Dendritic cell treated with granulocyte-macrophage colony-stimulating factor and Interleukin-4, amounts not matched to agents 40 ng/mL and 50 ng/mL, for 4 days (primary cell): ENCODE measurements at regions not wholly inside any gene's neighbourhood (a gene's known extent, or its start where the extent isn't known, plus 50 kb on each side); places are given as distances from the start of the nearest gene placed in this dataset.

ENCODE experiments used
- H3K27ac Mint-ChIP-seq: one replicate; pipeline ENCODE4 v1.8.0; 2022; ENCODE audit warnings: mild to moderate bottlenecking, mixed read lengths
- H3K27me3 Mint-ChIP-seq: one replicate; pipeline ENCODE4 v1.8.0; 2022; ENCODE audit warnings: mild to moderate bottlenecking, mixed read lengths
- H3K36me3 Mint-ChIP-seq: one replicate; pipeline ENCODE4 v1.8.0; 2022; ENCODE audit warnings: low read depth, mixed read lengths
- H3K4me1 Mint-ChIP-seq: one replicate; pipeline ENCODE4 v1.8.0; 2022; ENCODE audit warnings: low read depth, mixed read lengths
- H3K4me3 Mint-ChIP-seq: one replicate; pipeline ENCODE4 v1.8.0; 2022; ENCODE audit warnings: mild to moderate bottlenecking, moderate library complexity, mixed read lengths
- H3K9me3 Mint-ChIP-seq: one replicate; pipeline ENCODE4 v1.8.0; 2022; ENCODE audit warnings: mixed read lengths
- intact Hi-C: fragments of 100-400 bp; cut with micrococcal nuclease; formaldehyde crosslinking; loops from one replicate; pipeline ENCODE4 v1.15.0; 2022

DNA sequence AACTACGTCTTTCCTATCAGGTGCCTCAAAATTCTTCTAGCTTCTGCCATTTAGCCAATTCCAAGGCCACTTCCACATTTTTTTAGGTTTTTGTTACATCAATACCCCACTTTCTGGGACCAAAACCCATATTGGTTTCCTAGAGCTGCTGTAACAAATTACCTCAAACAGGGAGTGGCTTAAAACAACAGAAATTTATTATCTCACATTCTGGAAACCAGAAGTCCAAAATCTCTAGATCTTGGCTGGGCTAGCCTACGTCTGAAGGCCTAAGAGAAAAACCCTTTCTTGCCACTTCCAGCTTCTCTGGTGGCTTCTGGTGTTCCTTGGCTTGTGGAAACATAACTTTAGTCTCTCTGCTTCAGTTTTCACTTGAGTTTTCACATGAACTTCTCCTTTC, 85.1 kb upstream of the BMPER start:
- Mint-ChIP-seq H3K36me3 (no peaks in the 10 kb centered on the region), H3K4me1 (no peaks in the 10 kb centered on the region), H3K27me3 (no peaks in the 10 kb centered on the region), H3K27ac (no peak overlapping the region), H3K9me3 (no peaks in the 10 kb centered on the region), H3K4me3 (no peak overlapping the region)
- intact Hi-C loops: no loop called here

DNA sequence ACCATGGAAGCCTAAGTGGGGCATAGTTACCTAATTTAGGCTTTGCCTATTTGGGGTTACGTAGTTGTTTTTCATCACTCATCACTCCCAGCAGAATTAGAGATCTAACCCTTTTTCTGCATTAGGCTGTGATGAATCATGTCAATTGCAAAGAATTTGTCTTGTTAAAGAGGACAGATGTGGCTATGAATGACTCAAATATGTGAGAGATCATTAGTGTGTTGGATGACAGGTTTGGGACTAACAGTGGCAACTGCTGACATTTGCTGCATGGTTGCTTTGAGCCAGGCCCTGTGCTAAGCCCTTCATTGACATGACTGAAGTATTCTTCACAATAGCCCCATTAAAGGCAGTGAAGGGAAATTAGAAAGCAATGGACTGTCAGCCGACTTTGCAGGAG, 83.4 kb upstream of the BMPER start:
- Mint-ChIP-seq H3K36me3 (no peaks in the 10 kb centered on the region), H3K27ac (no peak overlapping the region), H3K9me3 (no peaks in the 10 kb centered on the region), H3K27me3 (no peaks in the 10 kb centered on the region), H3K4me1 (no peaks in the 10 kb centered on the region), H3K4me3 (no peak overlapping the region)
- intact Hi-C loops: no loop called here

DNA sequence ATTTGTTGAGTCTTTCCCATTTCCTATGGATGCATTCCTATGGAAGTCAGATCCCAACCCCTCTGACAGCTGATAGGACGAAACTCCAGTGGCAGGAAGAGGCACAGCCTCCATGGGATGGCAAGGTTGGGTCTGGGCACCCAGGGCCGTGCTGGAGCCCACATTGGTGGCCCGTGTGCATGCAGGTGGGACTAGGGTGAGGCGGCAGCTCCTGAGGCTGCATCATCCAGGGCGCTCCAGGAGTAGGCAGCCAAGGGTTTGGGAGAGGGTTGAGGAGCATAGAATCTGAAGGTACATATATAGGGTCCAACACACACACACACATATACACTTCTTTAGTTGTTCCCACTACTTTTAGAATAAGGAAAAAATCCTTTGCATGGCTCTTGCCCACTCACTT, 81.4 kb upstream of the BMPER start:
- Mint-ChIP-seq H3K36me3 (no peaks in the 10 kb centered on the region), H3K9me3 (peaks cover 7% of the 10 kb centered on the region), H3K4me3 (no peak overlapping the region), H3K4me1 (no peaks in the 10 kb centered on the region), H3K27me3 (no peaks in the 10 kb centered on the region), H3K27ac (no peak overlapping the region)
- intact Hi-C loops: no loop called here

DNA sequence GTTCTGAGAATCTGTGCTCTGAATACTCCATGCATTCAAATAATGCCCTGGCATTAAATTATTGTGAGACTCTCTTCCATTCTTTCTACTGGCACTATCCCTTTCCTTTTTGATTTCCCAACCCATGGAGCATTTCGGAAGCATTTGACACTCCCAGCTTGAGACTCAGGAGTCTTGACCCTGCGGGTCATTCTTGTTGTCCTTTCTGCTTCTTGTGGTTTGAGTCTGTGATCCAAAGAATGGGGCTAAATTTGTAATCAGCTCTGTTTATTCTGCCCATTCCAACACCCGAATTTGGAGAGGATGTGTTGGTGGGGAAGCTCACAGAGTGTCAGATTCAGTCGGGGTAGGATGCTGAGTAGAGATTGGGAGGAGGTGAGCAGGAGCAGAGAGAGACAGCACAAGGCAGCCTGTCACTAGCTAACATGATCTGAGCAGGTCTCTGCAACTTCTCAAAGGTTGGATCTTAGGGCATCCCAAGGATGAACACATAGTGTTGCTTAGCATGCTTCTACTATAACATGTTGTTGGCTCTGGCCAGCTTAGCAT, 80.4 kb upstream of the BMPER start:
- intact Hi-C loops: no loop called here
- Mint-ChIP-seq H3K36me3 (no peaks in the 10 kb centered on the region), H3K9me3 (peaks cover 9% of the 10 kb centered on the region), H3K27me3 (no peaks in the 10 kb centered on the region), H3K4me3 (no peak overlapping the region), H3K4me1 (no peaks in the 10 kb centered on the region), H3K27ac (no peak overlapping the region)

DNA sequence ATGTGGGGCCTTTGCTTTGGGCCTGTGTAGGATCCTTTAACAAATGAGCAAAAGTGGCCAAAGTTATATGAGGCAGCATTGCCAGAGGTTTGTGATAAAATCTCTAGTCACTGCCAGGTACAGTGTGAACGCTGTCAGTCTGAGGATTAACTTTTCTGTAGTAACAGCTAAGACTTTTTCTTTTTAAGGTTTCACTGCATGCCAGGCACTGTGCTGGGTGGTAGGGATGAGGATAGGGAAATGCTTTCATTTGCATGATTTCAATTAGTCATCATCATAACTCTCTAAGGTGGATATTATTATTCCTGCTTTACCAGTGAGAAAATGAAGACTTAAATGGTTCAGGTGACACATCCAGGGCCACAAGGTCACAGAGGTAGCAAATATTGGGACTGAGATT, 79.7 kb upstream of the BMPER start:
- no peaks in the 10 kb centered on the region for H3K27me3 Mint-ChIP-seq
- no peak overlapping the region for H3K27ac Mint-ChIP-seq
- no peak overlapping the region for H3K4me3 Mint-ChIP-seq
- peaks cover 9% of the 10 kb centered on the region for H3K9me3 Mint-ChIP-seq
- H3K36me3 Mint-ChIP-seq: no peaks in the 10 kb centered on the region
- intact Hi-C loops: no loop called here
- no peaks in the 10 kb centered on the region for H3K4me1 Mint-ChIP-seq

DNA sequence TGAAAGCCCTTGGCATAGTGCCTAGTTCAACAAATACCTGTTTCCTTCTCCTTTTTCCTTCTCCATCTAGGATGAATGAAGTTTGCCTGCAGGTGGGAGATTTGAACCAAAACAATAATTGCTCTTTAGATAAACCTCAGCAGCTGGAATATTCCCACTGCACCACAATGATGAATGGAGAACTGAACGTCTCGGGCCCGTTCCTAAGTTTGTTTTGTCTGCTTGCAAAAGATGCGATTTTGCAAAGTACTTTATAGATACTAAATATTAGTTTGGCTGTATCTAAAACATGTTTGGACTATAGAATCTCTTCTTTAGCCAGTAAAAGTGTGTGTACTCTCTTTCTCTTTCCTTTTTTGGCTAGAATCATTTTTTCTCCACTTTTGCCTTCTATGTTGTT, 75.8 kb upstream of the BMPER start:
- intact Hi-C loops: no loop called here
- Mint-ChIP-seq H3K9me3 (peaks cover 9% of the 10 kb centered on the region), H3K27ac (no peak overlapping the region), H3K36me3 (no peaks in the 10 kb centered on the region), H3K4me1 (no peaks in the 10 kb centered on the region), H3K27me3 (no peaks in the 10 kb centered on the region), H3K4me3 (no peak overlapping the region)

DNA sequence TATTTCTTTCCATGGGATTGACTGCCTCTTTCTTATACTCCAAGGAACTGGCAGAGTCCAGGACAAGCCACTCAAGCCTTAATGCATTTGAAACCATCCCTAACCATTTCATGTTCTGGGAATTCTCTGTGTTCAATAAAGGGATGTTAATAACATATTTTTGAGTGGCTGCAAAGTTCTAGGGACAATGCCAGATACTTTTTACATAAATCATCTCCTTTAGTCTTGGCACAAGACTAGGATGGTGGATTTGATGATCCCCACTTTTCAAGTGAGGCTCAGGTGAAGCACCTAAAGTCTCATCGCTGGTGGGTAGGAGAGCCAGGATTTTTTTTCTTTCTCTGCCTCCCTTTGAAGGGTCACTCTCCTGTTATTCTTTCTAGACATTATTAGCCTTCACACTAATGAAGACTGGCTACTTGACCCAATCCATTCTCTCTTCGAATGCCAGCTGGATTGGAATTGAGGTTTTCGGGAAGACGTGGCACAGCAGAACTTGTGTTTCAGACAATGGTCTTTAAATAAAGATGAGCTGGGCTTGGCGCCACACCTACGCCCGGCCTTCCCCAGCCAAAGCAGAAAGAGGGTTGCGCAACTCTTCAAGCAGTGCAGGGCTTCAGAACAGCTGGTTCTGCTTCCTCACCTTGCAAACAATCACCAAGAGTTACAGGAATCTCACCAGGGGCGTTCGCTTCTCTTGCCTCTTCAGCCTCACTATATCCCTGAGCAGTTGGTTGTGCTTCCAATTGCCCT, 73.8 kb upstream of the BMPER start:
- intact Hi-C loops: no loop called here
- Mint-ChIP-seq H3K4me3 (no peak overlapping the region), H3K4me1 (no peaks in the 10 kb centered on the region), H3K36me3 (no peaks in the 10 kb centered on the region), H3K27me3 (no peaks in the 10 kb centered on the region), H3K9me3 (peaks cover 12% of the 10 kb centered on the region), H3K27ac (no peak overlapping the region)

DNA sequence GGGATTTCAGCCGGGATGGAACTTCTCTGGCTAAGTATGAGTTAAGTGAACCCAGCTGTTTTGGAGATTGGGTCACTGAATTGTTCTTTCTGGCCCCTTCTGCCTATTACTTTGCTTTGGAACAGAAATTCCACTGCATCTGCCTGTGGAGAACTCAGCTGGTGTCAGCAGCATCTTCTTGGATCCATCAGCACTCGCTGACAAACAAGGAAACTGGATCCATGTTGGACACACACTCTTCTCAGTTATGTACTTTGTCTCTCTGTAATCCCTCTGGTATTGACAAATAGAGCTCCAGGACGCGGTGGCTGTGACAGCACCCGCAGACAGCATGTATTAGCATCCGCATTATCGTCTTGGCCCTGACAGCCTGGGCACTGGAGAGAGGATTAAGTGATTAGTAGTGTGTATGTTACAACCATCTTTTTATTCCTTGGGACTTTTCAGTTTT, 73.0 kb upstream of the BMPER start:
- Mint-ChIP-seq H3K36me3 (no peaks in the 10 kb centered on the region), H3K9me3 (peaks cover 19% of the 10 kb centered on the region), H3K27me3 (no peaks in the 10 kb centered on the region), H3K4me3 (no peak overlapping the region), H3K27ac (no peak overlapping the region), H3K4me1 (no peaks in the 10 kb centered on the region)
- intact Hi-C loops: no loop called here

DNA sequence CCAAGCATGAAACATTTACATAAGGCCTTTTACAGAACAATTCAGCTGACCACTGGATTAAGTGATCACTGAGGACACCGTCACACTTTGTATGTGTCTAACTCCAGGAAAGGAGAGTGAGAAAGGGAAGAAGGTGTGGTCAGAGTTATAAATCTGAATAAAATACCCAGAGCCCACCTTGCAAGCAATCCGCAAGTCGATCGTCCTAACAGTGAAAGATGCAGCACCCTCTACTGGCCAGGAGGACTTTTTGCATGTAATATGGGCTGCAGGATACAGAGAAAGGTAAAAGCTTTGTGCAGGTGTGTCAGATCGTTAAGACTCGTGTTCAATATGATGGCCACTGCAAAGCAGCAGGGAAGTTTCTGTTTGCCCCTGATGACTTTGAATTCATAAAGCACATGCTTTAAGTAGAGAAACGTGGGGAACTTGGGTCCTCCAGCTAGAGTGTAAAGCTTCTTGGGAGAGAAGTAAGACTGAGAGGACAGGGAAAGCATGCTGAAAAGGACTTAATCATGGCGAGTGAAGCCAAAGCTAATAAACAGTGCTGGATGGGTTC, 68.5 kb upstream of the BMPER start:
- Mint-ChIP-seq H3K27ac (no peak overlapping the region), H3K27me3 (no peaks in the 10 kb centered on the region), H3K4me1 (no peaks in the 10 kb centered on the region), H3K36me3 (no peaks in the 10 kb centered on the region), H3K4me3 (no peak overlapping the region), H3K9me3 (peaks cover 14% of the 10 kb centered on the region)
- intact Hi-C loops: no loop called here

DNA sequence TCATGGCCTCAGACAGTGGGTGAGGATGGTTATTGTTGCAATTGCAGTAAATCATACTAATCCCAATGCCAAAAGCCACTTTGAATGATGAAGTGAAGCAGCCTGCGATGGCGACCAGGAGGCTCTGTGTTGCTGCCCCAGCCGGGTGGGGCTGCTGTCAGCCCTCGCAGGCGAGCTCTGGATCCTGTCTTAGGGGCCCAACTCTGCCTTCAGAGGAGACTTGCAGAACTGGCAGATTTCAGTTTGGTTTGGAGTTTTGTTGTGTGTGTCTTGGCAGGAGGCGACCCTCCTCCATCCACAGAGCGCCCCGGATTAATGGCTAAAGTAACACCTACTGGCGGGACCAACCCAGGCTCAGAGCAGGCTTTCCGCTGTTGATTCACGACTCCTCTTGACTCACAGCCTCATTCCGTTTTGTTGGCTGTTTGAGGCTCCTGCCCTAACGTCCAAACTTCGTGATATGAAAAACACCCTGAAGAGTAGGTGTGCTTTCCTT, 67.9 kb upstream of the BMPER start:
- H3K4me1 Mint-ChIP-seq: no peaks in the 10 kb centered on the region
- H3K27ac Mint-ChIP-seq: no peak overlapping the region
- no peaks in the 10 kb centered on the region for H3K36me3 Mint-ChIP-seq
- peaks cover 14% of the 10 kb centered on the region for H3K9me3 Mint-ChIP-seq
- H3K4me3 Mint-ChIP-seq: no peak overlapping the region
- intact Hi-C loops: no loop called here
- H3K27me3 Mint-ChIP-seq: no peaks in the 10 kb centered on the region

DNA sequence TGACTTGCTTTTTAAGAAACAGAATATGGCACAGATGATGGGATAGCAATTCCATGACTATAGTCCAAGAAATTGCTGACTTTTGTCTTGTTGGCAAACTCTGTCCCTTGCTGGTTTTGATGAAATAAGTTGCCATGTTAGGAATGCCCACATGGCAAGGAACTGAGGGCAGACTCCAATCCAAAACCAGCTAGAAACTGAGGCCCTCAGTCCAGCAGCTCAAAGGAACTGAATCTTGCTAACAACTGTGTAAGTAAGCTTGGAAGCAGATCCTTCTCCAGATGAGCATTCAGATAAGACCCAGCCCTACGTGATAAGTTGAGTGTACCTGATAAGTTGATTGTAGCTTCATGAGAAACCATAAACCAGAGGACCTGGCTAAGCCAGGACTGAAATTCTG, 64.3 kb upstream of the BMPER start:
- Mint-ChIP-seq H3K27me3 (no peaks in the 10 kb centered on the region), H3K27ac (no peak overlapping the region), H3K36me3 (no peaks in the 10 kb centered on the region), H3K4me1 (no peaks in the 10 kb centered on the region), H3K4me3 (no peak overlapping the region), H3K9me3 (peaks cover 14% of the 10 kb centered on the region)
- intact Hi-C loops: no loop called here

DNA sequence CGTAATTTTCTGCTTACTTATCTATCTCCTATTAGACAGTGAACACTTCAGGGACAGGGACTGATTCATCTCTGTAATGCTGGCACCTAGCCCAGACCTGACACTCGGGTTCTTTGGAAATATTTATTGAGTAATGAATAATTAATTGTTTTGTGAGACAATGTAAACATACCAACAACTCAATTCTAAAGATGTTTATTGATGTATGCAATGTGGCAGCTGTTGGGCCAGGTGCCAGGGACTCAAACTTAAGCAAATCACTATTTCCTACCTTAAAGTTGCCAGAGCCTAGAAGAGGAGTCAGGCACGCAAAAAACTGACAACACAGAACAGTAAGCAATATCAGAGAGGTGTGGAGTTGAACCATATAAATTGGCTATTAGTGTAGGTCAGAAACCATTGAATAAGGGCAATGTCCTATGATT, 63.6 kb upstream of the BMPER start:
- intact Hi-C loops: no loop called here
- H3K4me1 Mint-ChIP-seq: no peaks in the 10 kb centered on the region
- H3K27ac Mint-ChIP-seq: no peak overlapping the region
- no peaks in the 10 kb centered on the region for H3K36me3 Mint-ChIP-seq
- peaks cover 9% of the 10 kb centered on the region for H3K9me3 Mint-ChIP-seq
- H3K4me3 Mint-ChIP-seq: no peak overlapping the region
- no peaks in the 10 kb centered on the region for H3K27me3 Mint-ChIP-seq

DNA sequence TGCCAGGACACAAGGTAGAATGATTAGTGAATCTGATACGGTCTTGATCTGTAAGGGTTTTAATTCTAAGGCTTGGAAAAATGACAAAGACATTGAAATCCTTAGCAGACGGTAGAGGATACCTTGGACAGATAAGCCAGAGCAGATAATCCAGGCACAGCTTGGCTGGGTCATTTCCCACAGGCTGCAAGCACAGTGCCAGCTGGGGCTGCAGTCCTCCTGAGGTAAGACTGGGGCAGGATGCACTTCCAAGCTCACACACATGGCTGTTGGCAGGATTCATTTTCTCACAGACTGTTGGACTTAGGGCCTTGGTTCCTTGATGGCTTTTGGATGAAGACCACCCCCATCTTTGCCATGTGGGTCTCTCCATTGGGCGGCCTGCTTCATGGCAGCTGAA, 63.2 kb upstream of the BMPER start:
- no peaks in the 10 kb centered on the region for H3K4me1 Mint-ChIP-seq

DNA sequence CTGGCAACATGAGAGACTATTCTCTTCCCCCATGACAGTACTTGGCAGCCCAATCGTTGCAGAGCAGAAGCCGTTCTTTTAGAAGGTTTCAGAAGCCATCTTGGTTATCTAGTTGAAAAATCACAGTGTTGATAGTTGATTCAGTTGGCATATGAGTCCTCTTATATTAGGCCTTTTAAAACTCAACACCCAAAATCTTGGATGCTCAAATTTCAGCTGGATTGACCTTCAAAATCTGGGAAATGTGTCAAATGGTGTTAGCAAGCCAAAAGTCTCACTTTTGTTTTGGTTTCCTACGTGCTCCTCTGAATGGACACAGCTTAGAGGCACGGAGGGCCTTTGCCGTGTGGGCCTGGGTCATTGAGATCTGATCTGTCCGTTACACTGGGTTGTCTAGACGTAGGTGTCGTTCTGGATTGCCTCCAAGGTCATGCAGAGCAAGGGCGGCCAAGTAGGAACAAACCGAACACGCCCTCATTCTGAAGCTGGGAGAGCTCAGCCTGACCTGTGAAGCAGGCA, 59.3 kb upstream of the BMPER start:
- intact Hi-C loops: no loop called here
- Mint-ChIP-seq H3K36me3 (no peaks in the 10 kb centered on the region), H3K27ac (no peak overlapping the region), H3K9me3 (no peaks in the 10 kb centered on the region), H3K27me3 (no peaks in the 10 kb centered on the region), H3K4me1 (no peaks in the 10 kb centered on the region), H3K4me3 (no peak overlapping the region)

More for the DNA sequence above, 63.2 kb upstream of the BMPER start:
- H3K4me3 Mint-ChIP-seq: no peak overlapping the region
- intact Hi-C loops: no loop called here
- H3K27ac Mint-ChIP-seq: no peak overlapping the region
- H3K27me3 Mint-ChIP-seq: no peaks in the 10 kb centered on the region
- H3K36me3 Mint-ChIP-seq: no peaks in the 10 kb centered on the region
- H3K9me3 Mint-ChIP-seq: peaks cover 5% of the 10 kb centered on the region
